Adrenal gland (tissue), 9 donors: ENCODE measurements at regions not wholly inside any gene's neighbourhood (a gene's known extent, or its start where the extent isn't known, plus 50 kb on each side); places are given as distances from the start of the nearest gene placed in this dataset.
"Not testable (repeated sequence)": the region's sequence is repeated elsewhere in the genome, so short reads cannot be mapped to it uniquely, and the experiment has no call there.

ENCODE experiments used
- DNase-seq, 7 donors: peaks; one replicate each; pipeline ENCODE4 v3.0.0-alpha.2; 2019 to 2020
- H3K27ac ChIP-seq, 5 donors: fragments of 200-600 bp; sonication (generic) in 4 of 5; 1 replicate in 3 of 5; 2 replicates in 2 of 5; pipeline versions ENCODE4 v1.5.1 to v1.8.0; 2016 to 2020; ENCODE audit warnings: mild to moderate bottlenecking in 1 of 5
- H3K27me3 ChIP-seq: fragments of 200-600 bp; 2 replicates; pipeline ENCODE4 v1.8.0; 2021
- H3K36me3 ChIP-seq, 2 donors: fragments of 200-600 bp; replicated peaks in 1 of 2; 1 replicate in 1 of 2; 2 replicates in 1 of 2; pipeline versions ENCODE4 v1.5.1 to v1.8.0; 2018 to 2022
- H3K4me1 ChIP-seq, 2 donors: fragments of 200-600 bp; replicated peaks in 1 of 2; 1 replicate in 1 of 2; 2 replicates in 1 of 2; pipeline versions ENCODE4 v1.5.1 to v1.8.0; 2018 to 2021
- H3K4me3 ChIP-seq, 4 donors: fragments of 200-600 bp; sonication (generic) in 3 of 4; one replicate each; pipeline ENCODE4 v1.5.1; 2016 to 2018
- H3K9me3 ChIP-seq, 3 donors: fragments of 200-600 bp; sonication (generic) in 1 of 3; replicated peaks in 1 of 3; 1 replicate in 2 of 3; 2 replicates in 1 of 3; pipeline versions ENCODE4 v1.5.1 to v1.8.0; 2016 to 2021
- CTCF ChIP-seq, 6 experiments: fragments of 450-650 bp in 4 of 6; fragments of 200-600 bp in 2 of 6; sonication (generic) in 1 of 6; IDR thresholded peaks; 1 replicate in 5 of 6; 2 replicates in 1 of 6; pipeline versions ENCODE4 v1.5.1 to v1.8.0; 2016 to 2021; ENCODE audit warnings: antibody characterized with exemption in 6 of 6, mild to moderate bottlenecking in 2 of 6, moderate library complexity in 1 of 6
- WGBS, 4 donors: extraction: QIAGEN DNeasy Blood & Tissue Kit in 2 of 4; methylation state at CpG; one replicate each; pipeline versions ENCODE4 v1.1.5 to v1.1.7; 2013 to 2017; 5-methylcytosine and 5-hydroxymethylcytosine counted together
- intact Hi-C, 2 donors: fragments of 100-400 bp; cut with DNase I; formaldehyde crosslinking; loops; one replicate each; pipeline versions ENCODE4 v1.14.1 to v1.15.0; 2022 to 2023
- donor health status: healthy with polysubstance abuse.
- donor health status: Bipolar disorder and iron deficiency.
- donor health status: DM: yes; HTN: yes; CAD: no.
- donor health status: DM: no; HTN: no; CAD: no.
- donor health status: DM: no; HTN: no; CAD: no.

GRCh38 chr3:198149904-198150303 is 189.9 kb downstream of the LMLN start:
- intact Hi-C loops, H3K4me1 ChIP-seq, H3K9me3 ChIP-seq, H3K36me3 ChIP-seq, H3K27ac ChIP-seq, H3K4me3 ChIP-seq, H3K27me3 ChIP-seq: not testable (repeated sequence)
- WGBS, 4 donors, result 67 to 77% (median 69%) methylated on average over 4 to 5 of the region's 5 CpGs
- DNase-seq, result peak in 1 of 7 donors; percentile 18

GRCh38 chr3:198151867-198152266 is 191.8 kb downstream of the LMLN start:
- H3K9me3 ChIP-seq, H3K4me1 ChIP-seq, H3K36me3 ChIP-seq, H3K4me3 ChIP-seq, H3K27ac ChIP-seq, intact Hi-C loops, H3K27me3 ChIP-seq, DNase-seq: not testable (repeated sequence)
- WGBS, 4 donors, result 0 to 58% (median 40%) methylated on average over 1 to 4 of the region's 4 CpGs

- WGBS, 4 donors, result 94 to 100% methylated on average over 2 to 4 of the region's 7 CpGs; no CpG with 5 or more reads in 2 of the 4 donors
Observed at GRCh38 chr3:198155771-198156170, 195.8 kb downstream of the LMLN start.

GRCh38 chr3:198157231-198157868 is 197.3 kb downstream of the LMLN start:
- H3K4me3 ChIP-seq, DNase-seq, H3K27ac ChIP-seq, H3K4me1 ChIP-seq, H3K9me3 ChIP-seq, intact Hi-C loops, H3K36me3 ChIP-seq, H3K27me3 ChIP-seq: not testable (repeated sequence)
- 3 to 9% methylated on average over 7 to 9 of the region's 42 CpGs; no CpG with 5 or more reads in 2 of the 4 donors for WGBS, 4 donors

More at GRCh38 chr3:198155771-198156170, 195.8 kb downstream of the LMLN start:
- H3K27ac ChIP-seq, H3K36me3 ChIP-seq, DNase-seq, H3K9me3 ChIP-seq, H3K4me3 ChIP-seq, H3K4me1 ChIP-seq, intact Hi-C loops, H3K27me3 ChIP-seq: not testable (repeated sequence)

- H3K27me3 ChIP-seq, H3K36me3 ChIP-seq, H3K4me1 ChIP-seq, DNase-seq, intact Hi-C loops, H3K4me3 ChIP-seq, H3K27ac ChIP-seq, H3K9me3 ChIP-seq: not testable (repeated sequence)
- WGBS, 4 donors, result 82 to 89% (median 88%) methylated on average over 7 to 9 of the region's 12 CpGs
Observed at GRCh38 chr3:198158007-198158406, 198.0 kb downstream of the LMLN start.

GRCh38 chr3:198167339-198168039 is 207.5 kb downstream of the LMLN start:
- DNase-seq, result peak; percentile 25 to 73 (median 56)
- not testable (repeated sequence) for H3K4me1 ChIP-seq
- 1 to 10% (median 4%) methylated on average over 4 to 14 of the region's 17 CpGs for WGBS, 4 donors

GRCh38 chr3:198170781-198171180 is 210.8 kb downstream of the LMLN start:
- H3K27me3 ChIP-seq, H3K4me3 ChIP-seq, H3K36me3 ChIP-seq, DNase-seq, H3K9me3 ChIP-seq, H3K27ac ChIP-seq, intact Hi-C loops, H3K4me1 ChIP-seq: not testable (repeated sequence)
- 40 to 75% (median 43%) methylated on average over 1 of the region's 1 CpG; no CpG with 5 or more reads in 1 of the 4 donors for WGBS, 4 donors

More at GRCh38 chr3:198167339-198168039, 207.5 kb downstream of the LMLN start:
- TF ChIP-seq CTCF (IDR thresholded peaks at IDR 0.05), result peak in 5 of 6 experiments; percentile 30 to 80 (median 58)
- intact Hi-C loops, H3K36me3 ChIP-seq, H3K27ac ChIP-seq, H3K27me3 ChIP-seq, H3K4me3 ChIP-seq, H3K9me3 ChIP-seq: not testable (repeated sequence)

GRCh38 chr3:198173080-198173479 is 213.1 kb downstream of the LMLN start:
- H3K27me3 ChIP-seq, H3K4me3 ChIP-seq: not testable (repeated sequence)

GRCh38 chr3:198173929-198174574 is 214.0 kb downstream of the LMLN start:
- H3K27ac ChIP-seq, H3K4me1 ChIP-seq, H3K27me3 ChIP-seq, H3K4me3 ChIP-seq, DNase-seq, intact Hi-C loops, H3K36me3 ChIP-seq, H3K9me3 ChIP-seq: not testable (repeated sequence)
- 58 to 100% (median 80%) methylated on average over 1 of the region's 1 CpG for WGBS, 4 donors

More at GRCh38 chr3:198173080-198173479, 213.1 kb downstream of the LMLN start:
- DNase-seq, intact Hi-C loops, H3K27ac ChIP-seq, H3K36me3 ChIP-seq, H3K4me1 ChIP-seq, H3K9me3 ChIP-seq: not testable (repeated sequence)
- WGBS, 4 donors, result 86 to 89% (median 88%) methylated on average over 5 of the region's 5 CpGs
